Lung (tissue), 11 donors: ENCODE measurements at regions not wholly inside any gene's neighbourhood (a gene's known extent, or its start where the extent isn't known, plus 50 kb on each side); places are given as distances from the start of the nearest gene placed in this dataset.
A peak's percentile ranks its signal among the peaks of the same experiment; 100 is the strongest.
"Not testable (repeated sequence)": the region's sequence is repeated elsewhere in the genome, so short reads cannot be mapped to it uniquely, and the experiment has no call there.

Experiments used
- ATAC-seq: fragments of 200-7000 bp; cut with Tn5 transposase; one replicate; pipeline ENCODE4 v1.9.1; 2020; ENCODE audit warnings: moderate number of reproducible peaks; ENCODE audit not compliant: insufficient read depth, low FRiP score
- DNase-seq, 3 donors: peaks; one replicate each; pipeline ENCODE4 v3.0.0-alpha.2; 2013 to 2017
- H3K27ac ChIP-seq, 2 donors: one replicate each; pipeline ENCODE4 v1.5.1; 2013; ENCODE audit warnings: mild to moderate bottlenecking in 2 of 2, moderate library complexity in 2 of 2, control low read depth in 1 of 2, inconsistent platforms in 1 of 2, low read depth in 1 of 2, low read length in 1 of 2
- H3K27me3 ChIP-seq, 3 donors: one replicate each; pipeline ENCODE4 v1.5.1; 2013; ENCODE audit warnings: low read length in 2 of 3; ENCODE audit not compliant: control insufficient read depth in 3 of 3, insufficient read depth in 3 of 3
- H3K36me3 ChIP-seq, 4 donors: one replicate each; pipeline ENCODE4 v1.5.1; 2013; ENCODE audit warnings: low read length in 4 of 4, mild to moderate bottlenecking in 1 of 4, moderate library complexity in 1 of 4; ENCODE audit not compliant: control insufficient read depth in 4 of 4, insufficient read depth in 4 of 4
- H3K4me1 ChIP-seq, 5 donors: one replicate each; pipeline ENCODE4 v1.5.1; 2013; ENCODE audit warnings: low read length in 5 of 5, mild to moderate bottlenecking in 2 of 5, moderate library complexity in 1 of 5; ENCODE audit not compliant: control insufficient read depth in 5 of 5, insufficient read depth in 5 of 5
- H3K4me3 ChIP-seq: one replicate; pipeline ENCODE4 v1.5.1; 2013; ENCODE audit warnings: mild to moderate bottlenecking, control low read depth, moderate library complexity
- H3K9ac ChIP-seq, 2 donors: one replicate each; pipeline ENCODE4 v1.5.1; 2013; ENCODE audit warnings: low read length in 2 of 2, control low read depth in 1 of 2; ENCODE audit not compliant: insufficient read depth in 1 of 2
- H3K9me3 ChIP-seq, 4 donors: one replicate each; pipeline ENCODE4 v1.5.1; 2013; ENCODE audit warnings: low read length in 3 of 4, mild to moderate bottlenecking in 1 of 4, moderate library complexity in 1 of 4; ENCODE audit not compliant: control insufficient read depth in 4 of 4, insufficient read depth in 3 of 4
- WGBS, 2 donors: extraction: QIAGEN DNeasy Blood & Tissue Kit; methylation state at CpG; one replicate each; pipeline ENCODE4 v1.1.7; 2013; 5-methylcytosine and 5-hydroxymethylcytosine counted together
- TF ChIP-seq, protein P1 (sequence below): IDR thresholded peaks from 2 replicates; pipeline ENCODE4 v1.5.1; 2012; ENCODE audit warnings: mild to moderate bottlenecking; ENCODE audit errors: control extremely low read depth, extremely low read depth
- donor health status: control.
- donor health status: control.
- donor health status: Bipolar disorder and iron deficiency.
- donor health status: healthy.
- donor health status: DM: yes; HTN: yes; CAD: no.

DNA sequence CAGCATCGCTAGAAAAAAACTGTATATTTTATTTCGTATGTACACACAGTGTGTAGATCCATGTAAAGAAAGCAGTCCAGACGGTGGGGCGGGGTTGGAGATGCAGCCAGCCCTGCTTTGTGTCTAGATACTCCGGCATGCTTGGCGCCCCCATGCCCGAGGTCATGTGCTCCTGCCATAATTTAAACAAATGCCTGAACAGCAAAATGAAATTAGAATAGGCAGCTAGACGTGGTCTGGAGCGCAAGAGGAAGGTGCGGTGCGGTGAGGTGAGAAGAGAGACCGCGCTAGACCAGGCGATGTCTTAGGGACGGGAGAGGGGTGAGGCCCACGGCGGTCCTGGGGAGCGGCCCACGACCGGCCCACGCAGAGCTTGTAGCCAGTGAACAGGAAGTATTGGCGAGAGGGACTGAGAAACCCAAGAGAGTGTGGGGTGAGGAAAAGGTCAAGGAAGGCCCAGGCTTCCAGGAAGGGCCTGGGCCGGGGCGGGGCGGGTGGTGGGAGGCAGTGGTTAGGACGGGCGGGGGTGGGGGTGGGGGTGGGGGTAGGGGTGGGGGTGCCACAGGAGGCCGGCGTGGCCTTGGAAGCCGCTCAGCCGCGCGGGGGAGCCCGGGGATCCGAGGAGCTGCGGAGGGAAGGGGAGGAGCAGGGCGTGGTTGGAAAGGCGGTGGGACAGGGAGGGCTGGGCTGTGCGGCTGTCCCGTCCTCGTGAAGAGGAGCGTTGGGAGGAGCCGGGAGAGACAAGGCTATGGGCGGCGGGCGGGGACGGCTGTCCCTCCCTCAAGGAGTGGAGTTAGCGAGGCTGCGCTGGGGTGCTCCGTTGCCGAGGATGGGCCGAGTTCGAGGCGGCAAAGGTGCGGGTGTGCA, 254.7 kb upstream of the SGCG start:
- H3K27me3 ChIP-seq, result no peaks in the 10 kb centered on the region
- H3K4me3 ChIP-seq, result peak overlapping the region; percentile 14
- peaks cover 0 to 6% (median 0%) of the 10 kb centered on the region in 4 donors for H3K9me3 ChIP-seq
- ATAC-seq (peak; percentile 90), DNase-seq (peak; percentile 89 to 93 (median 90))
- no peak overlapping the region for H3K9ac ChIP-seq
- WGBS, 2 donors, result 7 to 13% methylated on average over 44 to 53 of the region's 55 CpGs
- peak overlapping the region in 1 of 2 donors; percentile 20 for H3K27ac ChIP-seq
- no peaks in the 10 kb centered on the region for H3K36me3 ChIP-seq
- peaks cover 0 to 7% (median 0%) of the 10 kb centered on the region in 5 donors for H3K4me1 ChIP-seq
- TF ChIP-seq, protein P1, sequence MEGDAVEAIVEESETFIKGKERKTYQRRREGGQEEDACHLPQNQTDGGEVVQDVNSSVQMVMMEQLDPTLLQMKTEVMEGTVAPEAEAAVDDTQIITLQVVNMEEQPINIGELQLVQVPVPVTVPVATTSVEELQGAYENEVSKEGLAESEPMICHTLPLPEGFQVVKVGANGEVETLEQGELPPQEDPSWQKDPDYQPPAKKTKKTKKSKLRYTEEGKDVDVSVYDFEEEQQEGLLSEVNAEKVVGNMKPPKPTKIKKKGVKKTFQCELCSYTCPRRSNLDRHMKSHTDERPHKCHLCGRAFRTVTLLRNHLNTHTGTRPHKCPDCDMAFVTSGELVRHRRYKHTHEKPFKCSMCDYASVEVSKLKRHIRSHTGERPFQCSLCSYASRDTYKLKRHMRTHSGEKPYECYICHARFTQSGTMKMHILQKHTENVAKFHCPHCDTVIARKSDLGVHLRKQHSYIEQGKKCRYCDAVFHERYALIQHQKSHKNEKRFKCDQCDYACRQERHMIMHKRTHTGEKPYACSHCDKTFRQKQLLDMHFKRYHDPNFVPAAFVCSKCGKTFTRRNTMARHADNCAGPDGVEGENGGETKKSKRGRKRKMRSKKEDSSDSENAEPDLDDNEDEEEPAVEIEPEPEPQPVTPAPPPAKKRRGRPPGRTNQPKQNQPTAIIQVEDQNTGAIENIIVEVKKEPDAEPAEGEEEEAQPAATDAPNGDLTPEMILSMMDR, result no peak

- H3K36me3 ChIP-seq, result no peaks in the 10 kb centered on the region
- peaks cover 0 to 6% (median 0%) of the 10 kb centered on the region in 4 donors for H3K9me3 ChIP-seq
Observed at GRCh38 chr13:22926748-22927400, 253.9 kb upstream of the SGCG start.

GRCh38 chr13:22927845-22928244, 252.9 kb upstream of the SGCG start:
- H3K27me3 ChIP-seq, ATAC-seq, H3K4me1 ChIP-seq, H3K27ac ChIP-seq, H3K9me3 ChIP-seq, H3K36me3 ChIP-seq, DNase-seq, H3K4me3 ChIP-seq, H3K9ac ChIP-seq: not testable (repeated sequence)
- WGBS, 2 donors, result 90 to 93% methylated on average over 4 of the region's 4 CpGs

More at GRCh38 chr13:22926748-22927400, 253.9 kb upstream of the SGCG start:
- Histone ChIP-seq H3K27me3 (no peaks in the 10 kb centered on the region), H3K27ac (peak overlapping the region in 1 of 2 donors; percentile 52), H3K4me1 (peaks cover 0 to 7% (median 0%) of the 10 kb centered on the region in 5 donors), H3K9ac (no peak overlapping the region), H3K4me3 (peak overlapping the region; percentile 14)
- ATAC-seq (peak; percentile 10), DNase-seq (peak in 1 of 3 donors; percentile 27)
- WGBS, 2 donors, result 27 to 31% methylated on average over 52 to 56 of the region's 56 CpGs
- TF ChIP-seq, protein P1, result no peak
